B cell (primary cell): ENCODE measurements at regions not wholly inside any gene's neighbourhood (a gene's known extent, or its start where the extent isn't known, plus 50 kb on each side); places are given as distances from the start of the nearest gene placed in this dataset.

Experiments
- ATAC-seq: fragments of 200-7000 bp; cut with Tn5 transposase; one replicate; pipeline ENCODE4 v1.10.0; 2021; ENCODE audit warnings: low read depth, mild to moderate bottlenecking, moderate number of reproducible peaks, moderate library complexity
- CTCF ChIA-PET: fragments of 350-600 bp; sonication (Branson Sonifier 250); formaldehyde crosslinking; loops from one replicate; lab custom pipeline; 2021; ENCODE audit warnings: antibody characterized with exemption, inconsistent platforms; lab: Charles Lee
- POLR2A ChIA-PET: fragments of 350-600 bp; sonication (Branson Sonifier 250); formaldehyde crosslinking; loops from one replicate; lab custom pipeline; 2021; ENCODE audit warnings: antibody characterized with exemption; lab: Charles Lee
- DNase-seq: peaks from one replicate; pipeline ENCODE4 v3.0.0; 2013
- H2AFZ ChIP-seq: 2 replicates; pipeline ENCODE4 v1.6.1; 2012; ENCODE audit warnings: mild to moderate bottlenecking, low read depth, low read length; ENCODE audit not compliant: insufficient read depth, poor library complexity, severe bottlenecking
- H3K27ac ChIP-seq, 2 donors: 1 replicate in 1 of 2; 2 replicates in 1 of 2; pipeline ENCODE4 v1.5.1; 2012 to 2013; ENCODE audit warnings: low read length in 2 of 2, mild to moderate bottlenecking in 2 of 2, moderate library complexity in 1 of 2
- H3K27me3 ChIP-seq, 4 experiments: fragments of 200-600 bp in 1 of 4; sonication (generic) in 1 of 4; replicated peaks in 1 of 4; 1 replicate in 2 of 4; 2 replicates in 2 of 4; pipeline versions ENCODE4 v1.6.1 to v1.7.0; 2013 to 2016; ENCODE audit warnings: low read length in 3 of 4, mild to moderate bottlenecking in 2 of 4, mixed read lengths in 1 of 4, moderate library complexity in 1 of 4; ENCODE audit not compliant: insufficient read depth in 4 of 4, control insufficient read depth in 3 of 4; ENCODE audit errors: control extremely low read depth in 1 of 4
- H3K36me3 ChIP-seq, 2 experiments: replicated peaks in 1 of 2; 1 replicate in 1 of 2; 2 replicates in 1 of 2; pipeline versions ENCODE4 v1.6.1 to v1.7.1; 2013; ENCODE audit warnings: low read length in 1 of 2; ENCODE audit not compliant: insufficient read depth in 2 of 2, control insufficient read depth in 1 of 2; ENCODE audit errors: control extremely low read depth in 1 of 2, extremely low read depth in 1 of 2
- H3K4me1 ChIP-seq, 2 donors: fragments of 200-600 bp in 1 of 2; sonication (generic) in 1 of 2; 1 replicate in 1 of 2; 2 replicates in 1 of 2; pipeline versions ENCODE4 v1.5.1 to v1.6.1; 2013 to 2017; ENCODE audit warnings: low read length in 2 of 2; ENCODE audit not compliant: control insufficient read depth in 2 of 2, insufficient read depth in 2 of 2
- H3K4me2 ChIP-seq: replicated peaks from 2 replicates; pipeline ENCODE3; 2012; ENCODE audit warnings: mild to moderate bottlenecking, low read depth, low read length; ENCODE audit not compliant: poor library complexity, severe bottlenecking
- H3K4me3 ChIP-seq, 5 experiments: fragments of 200-600 bp in 1 of 5; sonication (generic) in 1 of 5; 1 replicate in 3 of 5; 2 replicates in 2 of 5; pipeline versions ENCODE4 v1.5.1 to v1.7.0; 2011 to 2016; ENCODE audit warnings: low read length in 4 of 5, mild to moderate bottlenecking in 4 of 5, low read depth in 2 of 5, control low read depth in 1 of 5, moderate library complexity in 1 of 5; ENCODE audit not compliant: insufficient read depth in 1 of 5; ENCODE audit errors: control extremely low read depth in 1 of 5, extremely low read depth in 1 of 5
- H3K79me2 ChIP-seq: fragments of 200-600 bp; sonication (generic); one replicate; pipeline ENCODE4 v1.6.0; 2016; ENCODE audit warnings: low read length; ENCODE audit not compliant: control insufficient read depth, insufficient read depth
- H3K9ac ChIP-seq: fragments of 200-600 bp; sonication (generic); 2 replicates; pipeline ENCODE4 v1.6.1; 2017; ENCODE audit warnings: mild to moderate bottlenecking, low read length, moderate library complexity
- H3K9me3 ChIP-seq, 3 donors: one replicate each; pipeline versions ENCODE4 v1.6.1 to v1.7.1; 2013; ENCODE audit warnings: low read length in 2 of 3; ENCODE audit not compliant: control insufficient read depth in 2 of 3, insufficient read depth in 1 of 3; ENCODE audit errors: control extremely low read depth in 1 of 3
- H4K20me1 ChIP-seq: 2 replicates; pipeline ENCODE4 v1.6.0; 2012; ENCODE audit warnings: mild to moderate bottlenecking, low read length; ENCODE audit not compliant: insufficient read depth, control insufficient read depth, poor library complexity, severe bottlenecking
- H3K27ac Mint-ChIP-seq: one replicate; pipeline ENCODE4 v1.8.0; 2021; ENCODE audit warnings: mixed read lengths
- H3K27me3 Mint-ChIP-seq: one replicate; pipeline ENCODE4 v1.8.0; 2021; ENCODE audit warnings: mixed read lengths
- H3K4me1 Mint-ChIP-seq: one replicate; pipeline ENCODE4 v1.8.0; 2021; ENCODE audit warnings: mixed read lengths
- H3K4me3 Mint-ChIP-seq: one replicate; pipeline ENCODE4 v1.8.0; 2021; ENCODE audit warnings: mixed read lengths
- H3K9me3 Mint-ChIP-seq: one replicate; pipeline ENCODE4 v1.8.0; 2022; ENCODE audit warnings: mixed read lengths; ENCODE audit not compliant: insufficient read depth
- CTCF ChIP-seq: fragments of 200-600 bp; IDR thresholded peaks from one replicate; pipeline ENCODE4 v1.8.0; 2022; ENCODE audit warnings: antibody characterized with exemption, mild to moderate bottlenecking
- EZH2 ChIP-seq: IDR thresholded peaks from 2 replicates; pipeline ENCODE4 v1.6.1; 2012; ENCODE audit warnings: borderline replicate concordance, low read depth, mild to moderate bottlenecking, moderate library complexity, low read length; ENCODE audit not compliant: insufficient read depth, poor library complexity, severe bottlenecking
- WGBS: methylation state at CpG from one replicate; pipeline ENCODE4 v1.1.5; 2013; ENCODE audit warnings: missing lambda C conversion rate; ENCODE audit not compliant: insufficient coverage; 5-methylcytosine and 5-hydroxymethylcytosine counted together
- intact Hi-C: fragments of 100-400 bp; cut with micrococcal nuclease; formaldehyde crosslinking; loops from one replicate; pipeline ENCODE4 v1.10.0; 2022

GRCh38 chr12:92197815-92198214 lies 52.2 kb upstream of the BTG1 start:
- H3K4me1 ChIP-seq, result peaks cover 4 to 8% of the 10 kb centered on the region in 2 donors
- no CpG with 5 or more reads among the region's 4 CpGs for WGBS
- no peaks in the 10 kb centered on the region for H3K36me3 ChIP-seq
- intact Hi-C loops, result no loop called here
- TF ChIP-seq CTCF, result no peak
- TF ChIP-seq EZH2, result no peak
- H4K20me1 ChIP-seq, result no peaks in the 10 kb centered on the region
- no peaks in the 10 kb centered on the region for H3K27me3 Mint-ChIP-seq
- ChIA-PET POLR2A (no interaction called here), CTCF (no interaction called here)
- ATAC-seq (no peak), DNase-seq (no peak)
- peaks cover 2% of the 10 kb centered on the region for H3K9me3 Mint-ChIP-seq
- H3K4me1 Mint-ChIP-seq, result peaks cover 14% of the 10 kb centered on the region
- no peaks in the 10 kb centered on the region for H3K27me3 ChIP-seq
- H3K79me2 ChIP-seq, result no peaks in the 10 kb centered on the region
- H3K27ac ChIP-seq, result no peak overlapping the region
- H3K4me2 ChIP-seq, result no peak overlapping the region
- no peak overlapping the region for H3K4me3 Mint-ChIP-seq
- no peak overlapping the region for H2AFZ ChIP-seq
- H3K9ac ChIP-seq, result no peak overlapping the region
- no peak overlapping the region for H3K4me3 ChIP-seq
- peaks cover 0 to 4% (median 0%) of the 10 kb centered on the region in 3 donors for H3K9me3 ChIP-seq
- no peak overlapping the region for H3K27ac Mint-ChIP-seq

GRCh38 chr12:92196368-92196767 lies 50.7 kb upstream of the BTG1 start:
- peaks cover 2% of the 10 kb centered on the region for H3K9me3 Mint-ChIP-seq
- WGBS, result no CpG with 5 or more reads among the region's 1 CpG
- H3K27ac Mint-ChIP-seq, result no peak overlapping the region

More at GRCh38 chr12:92196368-92196767, 50.7 kb upstream of the BTG1 start:
- Histone ChIP-seq H3K9me3 (peaks cover 0 to 4% (median 0%) of the 10 kb centered on the region in 3 donors), H3K9ac (no peak overlapping the region), H4K20me1 (no peaks in the 10 kb centered on the region), H3K27me3 (no peaks in the 10 kb centered on the region), H3K4me2 (no peak overlapping the region), H3K36me3 (no peaks in the 10 kb centered on the region), H3K4me1 (peaks cover 10 to 16% of the 10 kb centered on the region in 2 donors), H3K4me3 (no peak overlapping the region), H3K79me2 (no peaks in the 10 kb centered on the region), H3K27ac (no peak overlapping the region), H2AFZ (no peak overlapping the region)
- ATAC-seq, result no peak
- intact Hi-C loops, result no loop called here
- no peak for DNase-seq
- ChIA-PET CTCF (interaction anchor here (0.6 to 1.2 kb wide), 2 partner anchors 224 to 814 kb away, joined by 3 to 4 read pairs; no protein-coding TSS in a partner anchor), POLR2A (interaction anchor here (0.6 kb wide), 1 partner anchor 20 kb away, joined by 13 read pairs; no protein-coding TSS in a partner anchor)
- Mint-ChIP-seq H3K4me3 (no peak overlapping the region), H3K4me1 (peaks cover 24% of the 10 kb centered on the region), H3K27me3 (no peaks in the 10 kb centered on the region)
- TF ChIP-seq CTCF (no peak), EZH2 (no peak)
